K562 (cell line): ENCODE measurements at regions not wholly inside any gene's neighbourhood (a gene's known extent, or its start where the extent isn't known, plus 50 kb on each side); places are given as distances from the start of the nearest gene placed in this dataset.
A peak's percentile ranks its signal among the peaks of the same experiment; 100 is the strongest.

Experiments used
- ATAC-seq: fragments of 200-7000 bp; cut with Tn5 transposase; 3 replicates; pipeline ENCODE4 v1.9.1; 2020; ENCODE audit warnings: moderate library complexity
- BruUV-seq: library from RNA; stranded (reverse); fragments of 400-500 nt; replicated peaks from 2 replicates; lab custom pipeline; 2021; lab: Mats Ljungman, UMichigan
- CTCF ChIA-PET: fragments of 300-600 bp; formaldehyde crosslinking; extraction: SDS; loops from one replicate; lab custom pipeline; 2021; ENCODE audit warnings: low intra/inter-chr PET ratio; lab: Yijun Ruan, JAX
- POLR2A ChIA-PET: fragments of 300-600, 350-650 bp; sonication (Branson Sonifier 250); formaldehyde crosslinking; extraction: SDS; loops from one replicate; lab custom pipeline; 2021; ENCODE audit warnings: antibody characterized with exemption, inconsistent platforms; lab: Yijun Ruan, JAX
- DNase-seq, 4 experiments: peaks; one replicate each; pipeline versions ENCODE4 v3.0.0 to v3.0.0-alpha.2; 2011 to 2018; ENCODE audit warnings: low spot score in 3 of 4, mixed read lengths in 3 of 4; ENCODE audit errors: extremely low read depth in 1 of 4
- FAIRE-seq: peaks from 2 replicates; lab custom pipeline; 2011; peaks lifted over from hg19 to GRCh38; lab: Jason Lieb, UNC
- H2AFZ ChIP-seq: 2 replicates; pipeline ENCODE4 v1.6.0; 2011; ENCODE audit warnings: low read depth, low read length, control low read depth, inconsistent platforms
- H3K27ac ChIP-seq: fragments of 200-600 bp; 3 replicates; pipeline ENCODE4 v1.8.0; 2011; ENCODE audit warnings: low read depth, mild to moderate bottlenecking, control low read depth, inconsistent platforms, low read length, moderate library complexity, mixed read lengths; ENCODE audit errors: extremely low read depth
- H3K27me3 ChIP-seq, 2 experiments: fragments of 300-600 bp in 1 of 2; 2 replicates in 1 of 2; 3 replicates in 1 of 2; pipeline versions ENCODE4 v1.6.0 to v1.8.0; 2011; ENCODE audit warnings: inconsistent platforms in 2 of 2, low read length in 2 of 2, mild to moderate bottlenecking in 1 of 2, mixed read lengths in 1 of 2, moderate library complexity in 1 of 2; ENCODE audit not compliant: control insufficient read depth in 2 of 2, insufficient read depth in 2 of 2
- H3K36me3 ChIP-seq: fragments of 300-600 bp; 3 replicates; pipeline ENCODE4 v1.8.0; 2011; ENCODE audit warnings: mild to moderate bottlenecking, low read length, inconsistent platforms; ENCODE audit not compliant: control insufficient read depth, insufficient read depth
- H3K4me1 ChIP-seq, 2 experiments: fragments of 200-600 bp in 1 of 2; replicated peaks in 1 of 2; 2 replicates in 1 of 2; 3 replicates in 1 of 2; pipeline versions ENCODE4 v1.5.1 to v1.8.0; 2011; ENCODE audit warnings: inconsistent platforms in 2 of 2, low read length in 2 of 2, mild to moderate bottlenecking in 1 of 2, mixed read lengths in 1 of 2, moderate library complexity in 1 of 2; ENCODE audit not compliant: control insufficient read depth in 2 of 2, insufficient read depth in 2 of 2
- H3K4me2 ChIP-seq: 2 replicates; pipeline ENCODE4 v1.6.1; 2011; ENCODE audit warnings: low read length, control low read depth, inconsistent platforms, mixed read lengths; ENCODE audit not compliant: insufficient read depth
- H3K4me3 ChIP-seq: fragments of 200-600 bp; sonication (generic), shearing (Covaris generic); 2 replicates; pipeline ENCODE4 v1.5.1; 2016; ENCODE audit warnings: control low read depth, inconsistent platforms
- H3K79me2 ChIP-seq: fragments of 200-600 bp; 3 replicates; pipeline ENCODE4 v1.8.0; 2011; ENCODE audit warnings: low read length, inconsistent platforms; ENCODE audit not compliant: control insufficient read depth, insufficient read depth
- H3K9ac ChIP-seq, 2 experiments: 2 replicates each; pipeline versions ENCODE4 v1.6.0 to v1.6.1; 2011; ENCODE audit warnings: low read depth in 2 of 2, low read length in 2 of 2, control low read depth in 1 of 2, inconsistent platforms in 1 of 2, mild to moderate bottlenecking in 1 of 2, mixed read lengths in 1 of 2; ENCODE audit not compliant: insufficient read depth in 1 of 2
- H3K9me1 ChIP-seq: one replicate; pipeline ENCODE4 v1.6.0; 2011; ENCODE audit warnings: inconsistent platforms, mild to moderate bottlenecking, low read length, moderate library complexity; ENCODE audit not compliant: control insufficient read depth, insufficient read depth
- H3K9me3 ChIP-seq: replicated peaks from 2 replicates; pipeline ENCODE4 v1.5.1; 2011; ENCODE audit warnings: low read depth, low read length, inconsistent platforms; ENCODE audit not compliant: control insufficient read depth, insufficient read depth
- H4K20me1 ChIP-seq: replicated peaks from 2 replicates; pipeline ENCODE4 v1.6.1; 2011; ENCODE audit warnings: low read length, inconsistent platforms, mixed read lengths; ENCODE audit not compliant: control insufficient read depth, insufficient read depth
- DIDO1 ChIP-seq: fragments of 450-650 bp; IDR thresholded peaks from 2 replicates; pipeline ENCODE4 v1.6.1; 2016; ENCODE audit warnings: low read depth, missing biosample characterization, missing genetic modification characterization
- E2F3 ChIP-seq: fragments of 250-450 bp; sonication (Bioruptor Pico); IDR thresholded peaks from 2 replicates; pipeline ENCODE4 v1.4.0; 2020; ENCODE audit warnings: mild to moderate bottlenecking
- HLTF ChIP-seq: fragments of 450-650 bp; IDR thresholded peaks from 2 replicates; pipeline ENCODE4 v1.6.1; 2016
- MYBL2 ChIP-seq, 2 experiments: fragments of 450-650 bp in 1 of 2; sonication (generic) in 1 of 2; formaldehyde crosslinking in 1 of 2; IDR thresholded peaks; 2 replicates each; pipeline versions ENCODE4 v1.6.1 to v1.8.1; 2017 to 2022; ENCODE audit warnings: borderline replicate concordance in 1 of 2, inconsistent platforms in 1 of 2, low read depth in 1 of 2, mild to moderate bottlenecking in 1 of 2, missing genetic modification reagents in 1 of 2, moderate library complexity in 1 of 2
- MYNN ChIP-seq, 2 experiments: sonication (generic); formaldehyde crosslinking in 1 of 2; IDR thresholded peaks; 2 replicates each; pipeline versions ENCODE4 v1.5.0 to v1.6.1; 2016 to 2020; ENCODE audit warnings: antibody characterized with exemption in 1 of 2, missing genetic modification reagents in 1 of 2
- ZNF239 ChIP-seq: fragments of 250-450 bp; sonication (Bioruptor Pico); IDR thresholded peaks from 2 replicates; pipeline ENCODE4 v1.4.0; 2020; ENCODE audit warnings: mild to moderate bottlenecking
- ZNF324 ChIP-seq: fragments of 250-450 bp; sonication (Bioruptor Pico); IDR thresholded peaks from 2 replicates; pipeline ENCODE4 v1.4.0; 2020; ENCODE audit warnings: mild to moderate bottlenecking
- WGBS: fragments of 100-300 bp; shearing (Covaris generic); methylation state at CpG from one replicate; pipeline ENCODE4 v1.1.6; 2016; ENCODE audit warnings: low coverage, mixed read lengths; ENCODE audit not compliant: insufficient coverage; ENCODE audit errors: missing lambda C conversion rate; 5-methylcytosine and 5-hydroxymethylcytosine counted together
- in situ Hi-C: fragments of 300-500 bp; cut with MboI; formaldehyde crosslinking; loops from 4 replicates; pipeline ENCODE4 v1.15.0; 2018; ENCODE audit warnings: inconsistent platforms, mixed read lengths
- intact Hi-C: fragments of 100-400 bp; cut with micrococcal nuclease; formaldehyde crosslinking; loops from 2 replicates; pipeline ENCODE4 v1.14.2; 2022
- TF ChIP-seq, protein P1 (sequence below): fragments of 450-650 bp; formaldehyde crosslinking; IDR thresholded peaks from 2 replicates; pipeline ENCODE4 v1.4.0; 2020; ENCODE audit warnings: mild to moderate bottlenecking, mixed read lengths
- TF ChIP-seq, protein P2 (sequence below): fragments of 450-650 bp; IDR thresholded peaks from 2 replicates; pipeline ENCODE4 v1.6.1; 2017; ENCODE audit warnings: mild to moderate bottlenecking, moderate library complexity
- TF ChIP-seq, protein P3 (sequence below): sonication (generic); formaldehyde crosslinking; IDR thresholded peaks from 2 replicates; pipeline ENCODE4 v1.8.0; 2022; ENCODE audit warnings: missing genetic modification reagents, mild to moderate bottlenecking, moderate library complexity, borderline replicate concordance

DNA sequence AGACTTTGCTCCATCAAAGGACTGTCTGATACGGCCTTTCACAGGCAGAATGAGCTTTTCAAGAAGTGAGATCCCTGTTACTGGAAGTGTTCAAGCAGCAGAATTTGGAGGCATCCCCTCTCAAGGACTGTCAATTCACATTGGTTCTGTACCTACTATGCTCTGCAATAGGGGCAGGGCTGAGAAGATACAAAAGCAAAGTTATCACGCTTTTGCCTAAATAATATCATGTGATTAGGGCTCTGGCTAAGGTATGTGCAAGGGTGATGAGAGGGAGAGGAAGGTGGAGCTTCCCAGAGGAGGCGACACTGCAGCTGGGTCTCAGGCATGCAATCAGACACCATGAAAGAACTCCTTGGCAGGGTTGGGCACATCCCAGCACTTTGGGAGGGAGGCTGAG lies 80.2 kb upstream of the PIM1 start:
- H3K4me2 ChIP-seq = no peak overlapping the region
- no peak for ATAC-seq
- intact Hi-C loops (no loop called here), in situ Hi-C loops (no loop called here)
- H3K9me3 ChIP-seq = no peaks in the 10 kb centered on the region
- H3K9me1 ChIP-seq = no peaks in the 10 kb centered on the region
- no peak overlapping the region for H3K4me3 ChIP-seq
- CTCF ChIA-PET = no interaction called here
- H3K27me3 ChIP-seq = no peaks in the 10 kb centered on the region
- no peaks in the 10 kb centered on the region for H3K79me2 ChIP-seq
- no TSS peak for BruUV-seq
- no peak overlapping the region; the same call in 2 of the 3 replicates for H3K27ac ChIP-seq
- TF ChIP-seq E2F3 (CRISPR knock-in tag) = 0 out of 2 replicates have a peak, but pooled peaks have one; percentile 32
- no peak for TF ChIP-seq MYNN (IDR thresholded peaks at IDR 0.05)
- no peak for TF ChIP-seq MYNN (CRISPR knock-in tag; IDR thresholded peaks at IDR 0.05)
- TF ChIP-seq, protein P1, sequence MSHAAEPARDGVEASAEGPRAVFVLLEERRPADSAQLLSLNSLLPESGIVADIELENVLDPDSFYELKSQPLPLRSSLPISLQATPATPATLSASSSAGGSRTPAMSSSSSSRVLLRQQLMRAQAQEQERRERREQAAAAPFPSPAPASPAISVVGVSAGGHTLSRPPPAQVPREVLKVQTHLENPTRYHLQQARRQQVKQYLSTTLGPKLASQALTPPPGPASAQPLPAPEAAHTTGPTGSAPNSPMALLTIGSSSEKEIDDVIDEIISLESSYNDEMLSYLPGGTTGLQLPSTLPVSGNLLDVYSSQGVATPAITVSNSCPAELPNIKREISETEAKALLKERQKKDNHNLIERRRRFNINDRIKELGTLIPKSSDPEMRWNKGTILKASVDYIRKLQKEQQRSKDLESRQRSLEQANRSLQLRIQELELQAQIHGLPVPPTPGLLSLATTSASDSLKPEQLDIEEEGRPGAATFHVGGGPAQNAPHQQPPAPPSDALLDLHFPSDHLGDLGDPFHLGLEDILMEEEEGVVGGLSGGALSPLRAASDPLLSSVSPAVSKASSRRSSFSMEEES (CRISPR knock-in tag) = peak; percentile 59
- no peak for TF ChIP-seq ZNF324
- peak; percentile 27; the same call in 1 of the 2 replicates for TF ChIP-seq ZNF239 (CRISPR knock-in tag)
- TF ChIP-seq, protein P2, sequence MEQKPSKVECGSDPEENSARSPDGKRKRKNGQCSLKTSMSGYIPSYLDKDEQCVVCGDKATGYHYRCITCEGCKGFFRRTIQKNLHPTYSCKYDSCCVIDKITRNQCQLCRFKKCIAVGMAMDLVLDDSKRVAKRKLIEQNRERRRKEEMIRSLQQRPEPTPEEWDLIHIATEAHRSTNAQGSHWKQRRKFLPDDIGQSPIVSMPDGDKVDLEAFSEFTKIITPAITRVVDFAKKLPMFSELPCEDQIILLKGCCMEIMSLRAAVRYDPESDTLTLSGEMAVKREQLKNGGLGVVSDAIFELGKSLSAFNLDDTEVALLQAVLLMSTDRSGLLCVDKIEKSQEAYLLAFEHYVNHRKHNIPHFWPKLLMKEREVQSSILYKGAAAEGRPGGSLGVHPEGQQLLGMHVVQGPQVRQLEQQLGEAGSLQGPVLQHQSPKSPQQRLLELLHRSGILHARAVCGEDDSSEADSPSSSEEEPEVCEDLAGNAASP = no peak
- no peak for TF ChIP-seq MYBL2 (IDR thresholded peaks at IDR 0.05; ENCODE audit: low read depth)
- no peak for TF ChIP-seq MYBL2 (CRISPR knock-in tag; IDR thresholded peaks at IDR 0.05; ENCODE audit: borderline replicate concordance)
- TF ChIP-seq, protein P3, sequence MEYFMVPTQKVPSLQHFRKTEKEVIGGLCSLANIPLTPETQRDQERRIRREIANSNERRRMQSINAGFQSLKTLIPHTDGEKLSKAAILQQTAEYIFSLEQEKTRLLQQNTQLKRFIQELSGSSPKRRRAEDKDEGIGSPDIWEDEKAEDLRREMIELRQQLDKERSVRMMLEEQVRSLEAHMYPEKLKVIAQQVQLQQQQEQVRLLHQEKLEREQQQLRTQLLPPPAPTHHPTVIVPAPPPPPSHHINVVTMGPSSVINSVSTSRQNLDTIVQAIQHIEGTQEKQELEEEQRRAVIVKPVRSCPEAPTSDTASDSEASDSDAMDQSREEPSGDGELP = no peak
- no peak for TF ChIP-seq DIDO1
- TF ChIP-seq HLTF = no peak
- H3K9ac ChIP-seq = no peak overlapping the region
- FAIRE-seq = no peak
- POLR2A ChIA-PET = interaction anchor here (0.6 to 1.4 kb wide), 4 partner anchors 14 to 214 kb away, joined by 3 to 4 read pairs (median 4); no protein-coding TSS in a partner anchor
- WGBS = 62% methylated on average over 3 of the region's 3 CpGs
- DNase-seq = no peak
- H3K4me1 ChIP-seq = peaks cover 14 to 18% of the 10 kb centered on the region in 2 experiments; a peak in 4 of 5 replicates
- no peaks in the 10 kb centered on the region for H4K20me1 ChIP-seq
- H2AFZ ChIP-seq = no peak overlapping the region
- H3K36me3 ChIP-seq = no peaks in the 10 kb centered on the region
